GM18907 (cell line): ENCODE measurements at regions not wholly inside any gene's neighbourhood (a gene's known extent, or its start where the extent isn't known, plus 50 kb on each side); places are given as distances from the start of the nearest gene placed in this dataset.
"Not testable (repeated sequence)": the region's sequence is repeated elsewhere in the genome, so short reads cannot be mapped to it uniquely, and the experiment has no call there.

Experiments used
- ATAC-seq: cut with Tn5 transposase; IDR thresholded peaks from one replicate; pipeline ENCODE4 v1.9.1; 2021; ENCODE audit warnings: mild to moderate bottlenecking, moderate library complexity; ENCODE audit not compliant: unreplicated experiment

DNA sequence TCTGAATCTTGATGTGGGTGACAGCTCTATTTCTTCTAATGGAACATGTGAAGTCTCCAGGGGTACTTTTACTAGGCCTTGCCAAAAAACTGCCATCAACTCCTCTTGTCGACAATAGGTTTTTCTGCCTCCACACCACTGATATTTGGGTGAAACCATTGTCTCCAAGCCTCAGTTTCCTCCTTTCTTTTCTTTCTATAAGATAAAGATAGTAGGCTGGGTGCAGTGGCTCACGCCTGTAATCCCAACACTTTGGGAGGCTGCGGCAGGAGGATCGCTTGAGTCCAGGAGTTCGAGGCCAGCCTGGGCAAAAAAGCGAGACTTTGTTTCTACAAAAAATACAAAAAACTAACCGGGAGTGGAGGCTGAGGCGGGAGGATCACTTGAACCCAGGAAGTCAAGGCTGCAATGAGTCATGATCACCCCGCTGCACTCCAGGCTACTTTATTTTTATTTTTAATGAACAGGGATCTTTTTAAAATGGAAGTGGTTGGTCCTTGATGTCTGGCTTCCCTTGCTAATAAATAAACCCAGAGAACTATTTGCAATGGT is 159.9 kb upstream of the TNFAIP3 start:
- no peak for ATAC-seq

DNA sequence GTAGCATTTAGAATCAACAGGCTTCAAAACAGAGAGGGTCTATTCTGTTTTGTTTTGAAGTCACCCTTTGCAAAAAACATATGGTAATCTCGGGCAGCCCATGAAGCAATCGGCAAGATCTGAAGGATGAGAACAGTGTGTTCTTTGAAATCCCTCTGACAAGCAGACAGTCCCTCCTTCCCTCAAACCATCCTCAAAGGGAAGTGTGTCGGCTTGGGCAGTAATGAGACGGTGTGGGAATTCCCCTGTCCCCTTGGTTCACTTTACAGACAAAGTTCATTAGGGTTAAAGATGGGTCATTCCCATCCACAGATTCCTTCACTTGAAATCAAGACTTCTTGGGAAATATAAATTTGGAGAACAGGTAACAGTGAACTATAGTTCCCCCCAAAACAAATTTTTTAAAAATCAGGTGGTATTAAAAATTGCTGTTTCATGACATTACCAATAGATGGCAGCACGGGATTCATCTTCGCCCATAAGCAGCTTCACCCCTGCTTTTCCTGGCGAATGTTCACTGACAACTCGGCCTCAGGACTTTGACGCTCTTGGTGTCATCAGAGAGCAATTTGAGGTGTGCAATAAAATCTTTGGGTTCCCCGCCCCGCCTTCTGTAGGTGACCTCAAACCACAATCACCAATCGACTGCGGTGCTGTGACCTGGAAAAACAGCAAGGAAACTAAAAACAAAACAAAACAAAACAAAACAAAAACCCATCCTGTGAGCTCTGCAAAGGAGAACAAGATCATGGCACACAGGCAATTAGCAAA is 159.3 kb upstream of the TNFAIP3 start:
- ATAC-seq = peak; percentile 65

DNA sequence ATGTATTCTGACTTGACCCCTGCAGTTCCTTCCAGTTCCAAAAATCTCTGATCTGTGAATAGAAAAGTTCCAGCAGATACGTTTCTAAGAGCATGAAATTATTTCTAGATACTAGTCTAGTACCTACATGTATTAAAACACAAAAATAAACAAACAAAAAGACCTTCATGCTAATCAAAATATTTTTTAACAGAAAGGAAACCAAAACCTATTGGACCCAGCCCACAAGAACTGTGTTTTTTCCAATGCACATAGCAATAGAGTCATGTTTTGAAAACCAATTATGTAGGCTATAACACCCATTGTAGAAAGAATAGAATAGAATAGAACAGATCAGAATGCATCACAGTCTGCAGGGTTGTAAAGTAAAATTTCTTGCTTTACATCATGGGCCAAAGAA is 158.6 kb upstream of the TNFAIP3 start:
- no peak for ATAC-seq

DNA sequence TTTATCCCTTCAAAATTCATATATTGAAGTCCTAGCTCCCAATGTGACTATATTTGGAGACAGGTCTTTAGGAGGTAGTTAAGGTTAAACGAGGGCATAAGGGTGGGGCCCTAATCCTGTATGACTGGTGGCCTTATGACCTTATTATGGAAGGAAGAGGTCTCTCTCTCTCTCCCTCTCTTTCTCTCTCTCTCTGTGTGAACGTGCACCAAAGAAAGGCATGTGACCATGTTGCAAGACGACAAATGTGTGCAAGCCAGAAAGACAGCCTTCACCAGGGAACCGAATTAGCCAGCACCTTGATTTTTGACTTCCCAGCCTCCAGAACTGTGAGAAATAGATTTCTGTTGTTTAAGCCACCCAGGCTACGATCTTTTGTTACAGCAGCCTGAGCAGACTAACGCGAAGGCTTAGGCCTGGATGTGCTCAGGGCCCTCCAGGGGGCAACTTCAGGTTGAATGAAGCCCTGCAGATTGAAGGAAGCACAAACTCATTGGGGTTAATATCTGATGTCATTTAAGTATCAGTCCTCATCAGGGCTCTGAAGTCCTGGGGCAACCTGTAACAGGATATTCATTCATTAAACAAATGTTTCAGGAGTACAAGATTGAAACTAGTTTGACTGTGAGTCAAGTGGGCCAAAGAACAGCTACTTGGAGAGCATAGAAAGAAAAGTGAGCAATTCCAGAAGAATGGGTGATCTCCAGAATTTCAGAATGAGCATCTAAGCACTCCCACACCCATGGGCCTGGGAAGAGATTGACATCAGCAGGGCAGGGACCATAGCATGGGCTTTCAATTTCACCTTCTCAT is 157.4 kb upstream of the TNFAIP3 start:
- no peak for ATAC-seq

DNA sequence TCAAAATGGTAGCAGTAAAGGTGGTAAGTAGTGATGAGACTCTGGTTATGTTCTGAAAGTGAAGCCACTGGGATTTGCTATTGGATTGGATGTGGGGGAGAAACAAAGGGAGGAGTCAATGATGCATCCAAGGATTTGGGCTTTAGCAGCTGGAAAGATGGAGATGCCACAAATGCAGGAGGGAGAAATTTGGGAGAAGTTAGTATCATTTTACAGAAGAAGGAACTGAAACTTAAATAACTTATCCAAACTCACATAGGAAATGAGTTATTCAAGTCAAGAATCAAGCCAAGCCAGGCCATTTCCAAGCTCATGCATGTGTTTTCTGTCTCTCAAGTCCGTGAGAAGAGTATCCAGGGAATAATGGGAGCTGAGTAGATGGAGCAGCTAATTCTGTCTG is 155.1 kb upstream of the TNFAIP3 start:
- no peak for ATAC-seq

DNA sequence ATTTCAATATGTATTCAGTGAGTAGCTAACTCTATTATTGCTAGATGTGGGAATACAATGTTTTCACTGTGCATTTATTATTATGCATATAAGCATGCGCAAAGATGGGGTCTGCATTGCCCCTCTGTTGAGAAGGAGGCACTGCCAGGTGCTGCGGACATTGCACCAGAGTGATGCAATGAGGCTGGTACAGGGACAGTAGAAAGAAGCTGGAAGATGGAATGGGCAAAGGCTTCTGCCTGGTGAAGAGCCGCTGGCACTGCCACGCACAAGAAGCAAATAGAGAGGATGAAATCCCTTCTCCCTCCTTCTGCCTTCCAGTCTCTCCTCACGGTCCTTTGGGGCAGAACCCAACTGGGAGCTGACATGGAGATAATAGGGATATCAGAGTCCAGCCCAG is 154.5 kb upstream of the TNFAIP3 start:
- no peak for ATAC-seq

DNA sequence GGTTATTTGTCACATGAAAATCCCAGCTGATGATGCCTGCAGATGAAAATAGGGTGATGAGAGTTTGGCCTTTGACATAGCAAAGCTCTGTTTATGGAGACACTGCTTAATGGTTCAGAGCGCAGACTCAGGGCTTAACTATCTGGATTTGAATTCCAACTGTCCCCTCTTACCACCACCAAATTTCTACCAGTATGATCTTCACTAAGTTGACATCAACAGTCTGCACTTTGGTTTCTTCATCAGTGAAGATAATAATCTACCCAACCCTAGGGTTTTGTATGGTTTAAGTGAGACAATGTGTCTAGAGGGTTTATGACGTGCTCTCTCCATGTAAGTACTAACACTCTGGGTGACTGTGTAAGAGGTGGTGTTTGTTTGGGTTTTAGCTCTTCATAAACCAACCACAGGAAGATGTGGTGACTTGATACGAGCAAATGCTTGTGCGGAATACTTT is 151.4 kb upstream of the TNFAIP3 start:
- no peak for ATAC-seq

DNA sequence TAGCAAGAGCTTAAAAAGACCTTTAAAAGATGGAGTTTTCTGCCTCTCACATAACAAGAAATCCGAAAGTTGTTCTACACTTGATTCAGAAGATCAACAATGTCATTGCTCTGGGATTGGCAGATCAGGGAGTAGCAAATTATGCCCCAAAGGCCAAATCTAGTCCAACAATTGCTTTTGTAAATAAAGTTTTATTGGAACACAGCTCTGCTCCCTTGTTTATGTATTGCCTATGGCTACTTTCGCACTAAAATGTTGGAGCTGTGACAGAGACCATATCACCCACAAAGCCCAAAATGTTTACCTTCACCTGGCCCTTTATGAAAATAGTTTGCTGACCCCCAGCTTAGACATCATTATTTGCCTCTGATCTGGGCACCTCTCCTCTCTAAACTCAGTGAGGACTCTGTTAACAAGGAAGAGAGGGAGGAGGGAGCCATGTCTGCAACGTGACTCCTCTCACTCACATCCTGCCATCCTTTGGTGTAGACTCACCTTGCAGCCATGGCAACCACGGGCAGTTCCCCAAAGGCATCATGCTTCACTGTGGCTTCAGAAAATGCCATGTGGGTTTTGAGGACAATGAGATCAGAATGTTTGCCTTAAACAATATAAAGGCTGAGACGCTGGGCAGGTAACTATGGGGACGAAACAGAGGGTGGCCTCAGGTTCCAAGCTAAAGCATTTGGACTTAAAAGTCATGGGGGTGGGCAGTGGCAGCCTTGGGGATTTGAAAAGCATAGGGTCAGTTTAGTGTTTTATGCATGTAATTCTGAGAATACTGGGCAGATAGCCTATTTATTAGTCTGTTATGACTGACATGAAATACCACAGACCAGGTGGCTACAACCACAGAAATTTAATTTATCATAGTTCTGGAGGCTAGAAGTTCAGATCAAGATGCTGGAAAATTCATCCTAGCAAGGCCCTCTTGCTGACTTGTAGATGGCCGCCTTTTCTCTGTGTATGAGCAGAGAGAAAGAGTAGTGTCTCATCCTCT is 149.7 kb upstream of the TNFAIP3 start:
- no peak for ATAC-seq

DNA sequence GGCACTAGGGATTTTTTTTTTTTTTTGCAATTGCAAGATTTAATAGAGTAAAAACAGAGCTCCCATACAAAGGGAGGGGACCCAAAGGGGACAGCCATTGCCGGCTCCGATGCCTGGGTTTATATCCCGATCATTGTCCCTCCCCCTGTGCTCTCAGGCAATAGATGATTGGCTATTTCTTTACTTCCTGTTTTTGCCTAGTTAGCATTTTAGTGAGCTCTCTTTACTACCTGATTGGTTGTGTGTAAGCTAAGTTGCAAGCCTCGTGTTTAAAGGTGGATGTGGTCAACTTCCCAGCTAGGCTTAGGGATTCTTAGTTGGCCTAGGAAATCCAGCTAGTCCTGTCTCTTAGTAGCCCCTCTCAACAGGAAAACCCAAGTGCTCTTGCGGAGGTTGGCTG is 148.2 kb upstream of the TNFAIP3 start:
- not testable (repeated sequence) for ATAC-seq

DNA sequence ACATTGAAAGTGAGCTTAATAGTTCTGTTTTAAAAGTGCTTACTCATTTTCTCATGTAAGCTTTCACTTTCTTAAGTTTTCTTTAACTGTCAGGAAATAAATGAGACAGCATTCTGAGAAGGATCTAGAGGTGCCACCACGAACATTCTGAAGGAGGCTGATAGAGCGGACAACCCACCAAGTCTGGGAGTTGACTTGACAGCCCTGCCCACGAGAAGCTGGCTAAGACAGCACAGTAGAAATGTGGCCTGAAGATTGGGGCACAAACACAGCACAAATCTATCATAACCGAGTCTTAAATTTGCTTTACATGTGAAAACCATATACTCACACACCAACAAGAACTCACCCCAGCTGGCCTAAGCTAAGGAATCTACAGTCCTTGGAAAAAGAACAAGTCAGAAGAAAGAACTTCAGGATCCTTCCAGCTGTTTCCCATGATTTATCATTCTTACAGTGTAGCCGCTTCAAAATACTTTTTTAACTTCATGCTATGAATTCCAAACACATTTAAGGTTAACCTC is 144.2 kb upstream of the TNFAIP3 start:
- ATAC-seq = no peak

DNA sequence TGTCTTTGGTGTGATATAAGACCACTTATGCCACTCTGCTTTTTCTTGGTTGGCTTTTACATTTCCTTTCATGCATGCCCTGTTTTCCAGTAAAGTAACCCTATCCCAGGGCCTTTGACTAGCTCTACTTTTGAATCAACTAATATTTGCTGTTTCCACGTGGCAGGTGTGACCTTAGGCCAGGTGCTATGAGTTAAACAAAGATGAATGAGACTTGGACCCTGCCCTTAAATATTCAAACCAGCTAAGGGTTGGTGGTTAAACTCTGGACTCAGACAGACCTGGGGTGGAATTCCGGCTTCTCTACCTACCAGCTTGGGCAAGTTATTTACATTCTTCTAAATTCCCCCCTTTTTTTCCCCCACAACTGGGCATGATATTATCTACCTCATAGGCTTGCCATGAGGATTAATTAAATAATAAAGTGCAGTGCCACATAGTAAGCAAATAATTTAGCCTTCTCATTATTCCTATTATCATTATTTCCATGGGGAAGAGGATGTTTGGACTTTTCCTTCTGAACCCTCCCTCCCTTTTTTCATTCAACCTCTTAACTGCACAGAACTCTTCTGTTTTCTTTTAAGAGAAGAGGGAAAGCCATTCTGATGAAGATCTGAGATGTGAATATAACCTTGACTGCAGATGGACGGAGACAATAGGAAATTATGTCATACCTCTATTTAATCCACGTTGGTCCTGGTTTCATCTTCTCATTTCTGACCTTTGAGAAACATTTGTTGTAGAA is 143.6 kb upstream of the TNFAIP3 start:
- ATAC-seq = no peak

DNA sequence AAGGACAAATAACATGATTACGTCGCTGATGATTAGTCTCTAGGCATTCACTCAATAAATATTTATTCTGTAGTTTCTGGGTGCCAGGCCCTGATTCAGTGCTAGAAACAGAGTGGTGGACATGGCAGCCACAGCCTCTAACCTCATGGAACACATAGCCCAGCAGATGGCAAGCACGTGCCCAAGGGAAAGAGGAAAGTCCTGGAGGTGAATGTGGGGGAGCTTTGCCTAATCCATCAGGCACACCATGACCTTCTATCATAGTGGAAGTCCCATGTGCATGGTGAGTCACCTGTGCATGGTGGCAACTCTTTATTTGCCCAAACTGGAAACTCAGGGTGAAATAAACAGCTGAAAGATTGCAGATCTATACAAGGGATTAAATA is 143.0 kb upstream of the TNFAIP3 start:
- no peak for ATAC-seq

DNA sequence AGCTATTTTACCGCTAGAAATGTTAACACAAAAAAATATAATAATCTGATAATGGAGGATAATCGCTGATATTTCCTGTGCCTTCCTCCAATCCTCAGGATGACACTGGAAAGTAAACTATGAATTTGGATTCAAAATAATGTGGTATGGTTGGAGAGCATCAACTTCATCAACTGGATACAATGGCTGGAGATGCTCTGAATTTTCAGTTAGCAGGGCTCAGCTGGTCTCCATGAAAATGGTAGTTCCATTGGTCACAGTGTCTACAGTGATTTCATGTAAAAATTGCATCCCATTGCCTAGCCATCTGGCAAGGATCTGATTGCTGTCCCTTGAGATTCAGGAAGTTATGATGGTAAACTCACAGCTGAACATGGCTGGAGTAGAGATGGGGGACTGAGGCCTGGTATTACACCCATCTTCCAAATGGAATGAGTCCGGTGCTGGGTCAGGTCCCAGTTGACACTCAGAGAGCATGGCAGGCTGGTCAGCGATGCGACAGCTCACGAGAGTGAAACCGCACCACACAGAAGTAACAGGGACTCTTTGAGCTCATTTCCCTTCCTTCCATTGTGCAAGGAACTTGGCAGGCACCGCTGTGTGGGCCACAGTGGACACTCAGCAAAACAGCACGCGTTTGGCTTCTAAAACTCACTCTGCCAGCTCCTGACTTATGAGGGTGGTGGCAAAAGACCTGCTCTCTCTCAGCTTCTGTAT is 142.4 kb upstream of the TNFAIP3 start:
- ATAC-seq = no peak

DNA sequence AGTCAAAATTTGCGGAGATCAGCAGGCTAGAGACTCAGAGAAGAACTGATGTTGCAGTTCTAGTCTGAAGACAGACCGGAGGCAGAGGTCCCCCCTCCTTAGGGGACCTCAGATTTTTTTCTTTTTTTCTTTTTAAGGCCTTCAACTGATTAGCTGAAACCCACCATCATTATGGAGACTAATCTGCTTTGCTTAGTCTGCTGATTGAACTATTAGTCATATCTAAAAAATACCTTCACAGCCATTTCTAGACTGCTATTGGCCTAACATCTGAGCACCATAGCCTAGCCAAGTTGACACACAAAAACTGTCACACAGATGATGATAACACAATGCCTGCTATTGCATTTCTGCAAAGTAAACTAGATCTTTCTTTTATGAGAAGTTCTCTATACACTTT is 141.1 kb upstream of the TNFAIP3 start:
- no peak for ATAC-seq

DNA sequence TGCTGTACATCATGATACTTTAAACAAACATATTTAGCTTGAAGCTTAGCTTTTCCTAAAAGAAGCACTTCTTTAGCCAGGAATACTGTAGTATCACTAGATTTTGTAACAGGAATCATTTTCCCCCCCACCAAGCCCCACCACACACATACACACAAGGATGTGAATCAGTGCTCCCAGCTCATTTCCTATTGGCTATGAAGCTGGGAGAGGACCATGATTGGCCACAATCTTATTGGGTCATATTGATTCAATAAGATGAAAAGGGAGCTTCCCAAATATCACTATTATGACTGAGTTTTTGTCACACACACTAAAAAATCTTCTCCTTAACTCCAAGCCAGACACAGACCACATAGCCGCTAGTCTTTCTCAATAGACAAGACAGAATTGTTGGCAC is 140.5 kb upstream of the TNFAIP3 start:
- ATAC-seq = no peak

DNA sequence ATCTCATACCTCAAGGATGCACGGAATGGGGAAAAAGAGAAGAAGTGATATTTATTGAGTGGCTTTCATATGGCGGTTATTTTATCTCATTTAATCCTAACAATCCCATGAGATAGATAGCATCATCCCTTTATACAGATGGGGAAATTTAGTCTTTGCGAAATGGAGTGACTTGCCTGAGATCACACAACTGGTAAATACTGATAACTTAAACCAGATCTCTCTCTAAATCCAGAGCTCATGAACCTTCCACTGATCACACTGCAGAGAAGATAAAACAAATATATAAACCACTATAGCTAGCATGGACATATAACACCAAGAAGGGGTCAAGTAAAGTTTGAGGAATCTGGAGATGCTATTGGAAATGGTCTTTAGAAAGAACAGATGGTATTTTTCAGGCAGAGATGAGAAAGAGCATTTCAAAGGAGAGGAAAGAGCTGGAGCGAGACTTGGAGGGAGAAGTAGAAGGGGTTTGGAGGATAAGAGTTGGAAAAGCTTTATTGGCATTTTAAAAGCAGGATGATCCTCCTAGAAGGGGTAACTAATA is 139.8 kb upstream of the TNFAIP3 start:
- no peak for ATAC-seq

DNA sequence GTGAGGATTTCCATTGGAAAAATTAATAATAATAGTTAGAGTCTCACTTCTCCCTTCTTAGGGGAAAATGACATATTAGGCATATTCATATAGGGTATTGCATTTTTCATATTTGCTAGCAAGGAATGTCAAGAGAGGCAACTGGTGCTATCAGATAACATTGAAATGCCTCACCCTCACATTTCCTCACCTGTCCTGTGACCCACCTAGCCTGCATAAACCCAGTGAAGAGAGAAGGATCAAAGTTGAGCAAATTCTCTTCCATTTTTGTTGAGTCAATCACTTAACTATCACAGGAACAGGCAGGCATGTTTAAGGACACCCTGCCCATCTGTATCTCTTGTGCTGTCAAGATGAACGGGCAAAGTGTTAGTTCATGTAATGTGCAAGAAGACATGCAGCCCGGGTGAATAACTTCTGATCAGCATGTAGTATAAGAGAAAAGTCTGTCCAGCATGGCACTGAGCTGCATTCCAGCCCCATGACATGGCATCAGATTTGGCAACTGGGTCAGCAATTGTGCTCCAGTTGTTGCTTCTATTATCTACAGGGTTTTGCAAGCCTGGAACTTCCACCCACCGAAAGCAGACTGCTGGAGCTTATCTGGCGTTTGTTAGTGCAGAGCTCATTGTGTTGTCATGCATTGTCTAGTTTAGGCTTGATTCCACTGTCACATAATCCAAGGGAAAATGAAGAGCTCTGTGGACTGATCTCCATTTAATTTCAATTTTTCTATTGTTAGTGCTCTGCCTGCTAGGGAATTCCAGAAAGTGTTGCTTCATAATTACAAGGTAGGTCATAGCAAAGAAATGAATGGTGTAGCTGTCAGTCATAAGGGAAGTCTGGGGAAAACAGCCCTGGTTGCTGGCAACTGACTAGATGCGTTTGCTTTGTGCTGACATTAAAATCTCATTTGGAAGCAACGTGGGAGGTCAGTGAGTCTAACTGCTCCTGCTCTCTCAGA is 138.4 kb upstream of the TNFAIP3 start:
- ATAC-seq = no peak
